ENCODE measurements at regions not wholly inside any gene's neighbourhood (a gene's known extent, or its start where the extent isn't known, plus 50 kb on each side); places are given as distances from the start of the nearest gene placed in this dataset.

GRCh38 chr2:126531029-126531428, 124.9 kb upstream of the GYPC start:
- H3K27ac Mint-ChIP-seq: no peak overlapping the region
- DNase-seq (ENCODE audit: low spot score) (no peak), ATAC-seq (no peak)
- H3K4me3 Mint-ChIP-seq: no peak overlapping the region
- H3K27me3 Mint-ChIP-seq (ENCODE audit: insufficient read depth, low read depth, poor library complexity): peaks cover 3% of the 10 kb centered on the region
- no peaks in the 10 kb centered on the region for H3K4me1 Mint-ChIP-seq
- H2AFZ ChIP-seq: no peak overlapping the region
- H3K4me1 ChIP-seq (ENCODE audit: insufficient read depth): no peaks in the 10 kb centered on the region
- H3K27me3 ChIP-seq (ENCODE audit: insufficient read depth): no peaks in the 10 kb centered on the region
- H3K9me3 Mint-ChIP-seq: no peaks in the 10 kb centered on the region
- TF ChIP-seq EZH2phosphoT487 (IDR thresholded peaks at IDR 0.05; ENCODE audit: unreplicated experiment) (no peak), NANOG (IDR thresholded peaks at IDR 0.05; ENCODE audit: borderline replicate concordance) (no peak), ETS1 (IDR thresholded peaks at IDR 0.05) (no peak), REST (IDR thresholded peaks at IDR 0.05; ENCODE audit: unreplicated experiment) (no peak), CTCF (conservative IDR thresholded peaks at IDR 0.05; ENCODE audit: low read depth in 2 of 2) (no peak)
- H3K4me3 ChIP-seq: no peak overlapping the region
- H3K36me3 ChIP-seq (ENCODE audit: insufficient read depth): peaks cover 2% of the 10 kb centered on the region; the same call in 1 of the 2 replicates
- H3K36me3 Mint-ChIP-seq (ENCODE audit: low read depth): no peaks in the 10 kb centered on the region
- no peaks in the 10 kb centered on the region for H3K9me2 ChIP-seq (ENCODE audit: insufficient read depth)
- no peak overlapping the region for H3K4me2 ChIP-seq
- H3K79me2 ChIP-seq (replicated peaks; ENCODE audit: insufficient read depth): no peaks in the 10 kb centered on the region
- no peak overlapping the region for H3K27ac ChIP-seq (ENCODE audit: low read depth)
- no peaks in the 10 kb centered on the region for H4K20me1 ChIP-seq (replicated peaks; ENCODE audit: insufficient read depth)
- H3F3A ChIP-seq (replicated peaks; ENCODE audit: low read depth): no peaks in the 10 kb centered on the region

GRCh38 chr2:126534478-126534877, 121.5 kb upstream of the GYPC start:
- no peaks in the 10 kb centered on the region for H3K9me3 Mint-ChIP-seq
- no peaks in the 10 kb centered on the region for H3K36me3 ChIP-seq (ENCODE audit: insufficient read depth)
- TF ChIP-seq EZH2phosphoT487 (IDR thresholded peaks at IDR 0.05; ENCODE audit: unreplicated experiment): no peak
- no peak for TF ChIP-seq REST (IDR thresholded peaks at IDR 0.05; ENCODE audit: unreplicated experiment)
- no peak for TF ChIP-seq STAT1 (IDR thresholded peaks at IDR 0.05; ENCODE audit: unreplicated experiment)
- TF ChIP-seq EZH2 (IDR thresholded peaks at IDR 0.05; ENCODE audit: low read depth, unreplicated experiment): no peak
- no peak for TF ChIP-seq ZNF331 (CRISPR knock-in tag; IDR thresholded peaks at IDR 0.05; ENCODE audit: low read depth)
- TF ChIP-seq CTCF (conservative IDR thresholded peaks at IDR 0.05; ENCODE audit: low read depth in 2 of 2): no peak
- no peak for TF ChIP-seq ETS1 (IDR thresholded peaks at IDR 0.05)
- TF ChIP-seq JUNB (IDR thresholded peaks at IDR 0.05; ENCODE audit: unreplicated experiment): no peak
- TF ChIP-seq POLR2AphosphoS5 (IDR thresholded peaks at IDR 0.05; ENCODE audit: low read depth): no peak
- no peak for TF ChIP-seq CREB1 (CRISPR knock-in tag; IDR thresholded peaks at IDR 0.05; ENCODE audit: low read depth)

More at GRCh38 chr2:126534478-126534877, 121.5 kb upstream of the GYPC start:
- Mint-ChIP-seq H3K4me3 (no peak overlapping the region), H3K27ac (no peak overlapping the region), H3K36me3 (ENCODE audit: low read depth) (no peaks in the 10 kb centered on the region), H3K4me1 (no peaks in the 10 kb centered on the region), H3K27me3 (ENCODE audit: insufficient read depth, low read depth, poor library complexity) (peaks cover 3% of the 10 kb centered on the region)
- Histone ChIP-seq H4K20me1 (replicated peaks; ENCODE audit: insufficient read depth) (no peaks in the 10 kb centered on the region), H2AFZ (no peak overlapping the region), H3K27ac (ENCODE audit: low read depth) (no peak overlapping the region), H3K4me1 (ENCODE audit: insufficient read depth) (no peaks in the 10 kb centered on the region), H3K4me3 (no peak overlapping the region), H3K79me2 (replicated peaks; ENCODE audit: insufficient read depth) (no peaks in the 10 kb centered on the region), H3K9me2 (ENCODE audit: insufficient read depth) (no peaks in the 10 kb centered on the region), H3K4me2 (no peak overlapping the region), H3F3A (replicated peaks; ENCODE audit: low read depth) (no peaks in the 10 kb centered on the region), H3K27me3 (ENCODE audit: insufficient read depth) (no peaks in the 10 kb centered on the region)
- ATAC-seq: no peak
- no peak for DNase-seq (ENCODE audit: low spot score)
